ENCODE measurements at regions not wholly inside any gene's neighbourhood (a gene's known extent, or its start where the extent isn't known, plus 50 kb on each side); places are given as distances from the start of the nearest gene placed in this dataset.

- no peak for DNase-seq (ENCODE audit: low read depth)
Measured at GRCh38 chr2:17303521-17303920, 214.7 kb downstream of the RAD51AP2 start.

GRCh38 chr2:17303054-17303453 lies 215.2 kb downstream of the RAD51AP2 start:
- no peak for DNase-seq (ENCODE audit: low read depth)

- DNase-seq (ENCODE audit: low read depth) = no peak
Measured at GRCh38 chr2:17302281-17302680, 216.0 kb downstream of the RAD51AP2 start.

- DNase-seq (ENCODE audit: low read depth) = no peak
Measured at GRCh38 chr2:17301437-17301836, 216.8 kb downstream of the RAD51AP2 start.

- no peak for DNase-seq (ENCODE audit: low read depth)
Measured at GRCh38 chr2:17299891-17300540, 218.2 kb downstream of the RAD51AP2 start.

GRCh38 chr2:17298453-17298852 lies 219.8 kb downstream of the RAD51AP2 start:
- DNase-seq (ENCODE audit: low read depth) = no peak

- DNase-seq (ENCODE audit: low read depth) = no peak
Measured at GRCh38 chr2:17296686-17297085, 221.6 kb downstream of the RAD51AP2 start.

GRCh38 chr2:17289669-17290068 lies 228.6 kb downstream of the RAD51AP2 start:
- no peak for DNase-seq (ENCODE audit: low read depth)

GRCh38 chr2:17287183-17287582 lies 231.1 kb downstream of the RAD51AP2 start:
- no peak for DNase-seq (ENCODE audit: low read depth)

GRCh38 chr2:17282826-17283225 lies 235.4 kb downstream of the RAD51AP2 start:
- DNase-seq (ENCODE audit: low read depth) = no peak

- no peak for DNase-seq (ENCODE audit: low read depth)
Measured at GRCh38 chr2:17282245-17282644, 236.0 kb downstream of the RAD51AP2 start.

- no peak for DNase-seq (ENCODE audit: low read depth)
Measured at GRCh38 chr2:17276220-17276619, 242.0 kb downstream of the RAD51AP2 start.

- no peak for DNase-seq (ENCODE audit: low read depth)
Measured at GRCh38 chr2:17272652-17273525, 245.4 kb downstream of the RAD51AP2 start.

GRCh38 chr2:17272170-17272569 lies 246.1 kb downstream of the RAD51AP2 start:
- no peak for DNase-seq (ENCODE audit: low read depth)

- no peak for DNase-seq (ENCODE audit: low read depth)
Measured at GRCh38 chr2:17271416-17271815, 246.8 kb downstream of the RAD51AP2 start.

GRCh38 chr2:17270894-17271293 lies 247.3 kb downstream of the RAD51AP2 start:
- DNase-seq (ENCODE audit: low read depth) = no peak

GRCh38 chr2:17263570-17263968 lies 254.7 kb downstream of the RAD51AP2 start:
- no peak for DNase-seq (ENCODE audit: low read depth)

- DNase-seq (ENCODE audit: low read depth) = no peak
Measured at GRCh38 chr2:17262854-17263569, 255.2 kb downstream of the RAD51AP2 start.

- no peak for DNase-seq (ENCODE audit: low read depth)
Measured at GRCh38 chr2:17259613-17260012, 258.6 kb downstream of the RAD51AP2 start.

- no peak for DNase-seq (ENCODE audit: low read depth)
Measured at GRCh38 chr2:17258861-17259260, 259.4 kb downstream of the RAD51AP2 start.

- no peak for DNase-seq (ENCODE audit: low read depth)
Measured at GRCh38 chr2:17257189-17257909, 260.9 kb downstream of the RAD51AP2 start.

- no peak for DNase-seq (ENCODE audit: low read depth)
Measured at GRCh38 chr2:17255071-17255470, 263.2 kb downstream of the RAD51AP2 start.

Data from activated T-cell treated with anti-CD3 and anti-CD28 coated beads for 48 hours (primary cell).